GM21423 (cell line): ENCODE measurements at regions not wholly inside any gene's neighbourhood (a gene's known extent, or its start where the extent isn't known, plus 50 kb on each side); places are given as distances from the start of the nearest gene placed in this dataset.
"Not testable (repeated sequence)": the region's sequence is repeated elsewhere in the genome, so short reads cannot be mapped to it uniquely, and the experiment has no call there.

Experiments
- ATAC-seq: cut with Tn5 transposase; IDR thresholded peaks from one replicate; pipeline ENCODE4 v1.9.1; 2021; ENCODE audit warnings: mild to moderate bottlenecking, moderate library complexity; ENCODE audit not compliant: unreplicated experiment

- ATAC-seq, result no peak
Measured at GRCh38 chr2:193222454-193222853, 1027.7 kb upstream of the TMEFF2 start.

- ATAC-seq, result no peak
Measured at GRCh38 chr2:193219413-193219812, 1024.7 kb upstream of the TMEFF2 start.

- ATAC-seq, result no peak
Measured at GRCh38 chr2:193201583-193201982, 1006.9 kb upstream of the TMEFF2 start.

GRCh38 chr2:193199322-193199721, 1004.6 kb upstream of the TMEFF2 start:
- no peak for ATAC-seq

GRCh38 chr2:193187816-193188215, 993.1 kb upstream of the TMEFF2 start:
- peak; percentile 71 for ATAC-seq

- not testable (repeated sequence) for ATAC-seq
Measured at GRCh38 chr2:193170981-193171380, 976.2 kb upstream of the TMEFF2 start.

- ATAC-seq, result no peak
Measured at GRCh38 chr2:193156480-193156879, 961.7 kb upstream of the TMEFF2 start.

GRCh38 chr2:193154076-193154475, 959.3 kb upstream of the TMEFF2 start:
- ATAC-seq, result no peak

- no peak for ATAC-seq
Measured at GRCh38 chr2:193153576-193153975, 958.8 kb upstream of the TMEFF2 start.

GRCh38 chr2:193142467-193142866, 947.7 kb upstream of the TMEFF2 start:
- not testable (repeated sequence) for ATAC-seq

GRCh38 chr2:193141998-193142397, 947.3 kb upstream of the TMEFF2 start:
- ATAC-seq, result no peak

GRCh38 chr2:193140895-193141294, 946.2 kb upstream of the TMEFF2 start:
- ATAC-seq, result not testable (repeated sequence)

- no peak for ATAC-seq
Measured at GRCh38 chr2:193124815-193125214, 930.1 kb upstream of the TMEFF2 start.

- no peak for ATAC-seq
Measured at GRCh38 chr2:193114827-193115226, 920.1 kb upstream of the TMEFF2 start.

GRCh38 chr2:193112986-193113385, 918.3 kb upstream of the TMEFF2 start:
- no peak for ATAC-seq

GRCh38 chr2:193103064-193103463, 908.3 kb upstream of the TMEFF2 start:
- ATAC-seq, result no peak

- no peak for ATAC-seq
Measured at GRCh38 chr2:193101591-193101990, 906.9 kb upstream of the TMEFF2 start.

- ATAC-seq, result no peak
Measured at GRCh38 chr2:193088026-193088425, 893.3 kb upstream of the TMEFF2 start.

GRCh38 chr2:193076995-193077394, 882.3 kb upstream of the TMEFF2 start:
- no peak for ATAC-seq

GRCh38 chr2:193074933-193075332, 880.2 kb upstream of the TMEFF2 start:
- no peak for ATAC-seq

GRCh38 chr2:193072647-193073046, 877.9 kb upstream of the TMEFF2 start:
- no peak for ATAC-seq

GRCh38 chr2:193025556-193025955, 830.8 kb upstream of the TMEFF2 start:
- ATAC-seq, result not testable (repeated sequence)

GRCh38 chr2:193024791-193025190, 830.1 kb upstream of the TMEFF2 start:
- no peak for ATAC-seq

GRCh38 chr2:193011870-193012269, 817.1 kb upstream of the TMEFF2 start:
- ATAC-seq, result no peak
